Retinal pigment epithelial cell (primary cell): ENCODE measurements at regions not wholly inside any gene's neighbourhood (a gene's known extent, or its start where the extent isn't known, plus 50 kb on each side); places are given as distances from the start of the nearest gene placed in this dataset.

Source experiments
- DNase-seq: peaks from one replicate; pipeline ENCODE4 v3.0.0-alpha.2; 2010; ENCODE audit warnings: low read depth
- H3K4me3 ChIP-seq: 2 replicates; pipeline ENCODE4 v1.5.1; 2011; ENCODE audit warnings: mild to moderate bottlenecking, low read length, control low read depth, moderate library complexity
- TF ChIP-seq, protein P1 (sequence below): conservative IDR thresholded peaks from 2 replicates; pipeline ENCODE4 v1.5.1; 2011; ENCODE audit warnings: low read depth, low read length, control low read depth, inconsistent platforms

DNA sequence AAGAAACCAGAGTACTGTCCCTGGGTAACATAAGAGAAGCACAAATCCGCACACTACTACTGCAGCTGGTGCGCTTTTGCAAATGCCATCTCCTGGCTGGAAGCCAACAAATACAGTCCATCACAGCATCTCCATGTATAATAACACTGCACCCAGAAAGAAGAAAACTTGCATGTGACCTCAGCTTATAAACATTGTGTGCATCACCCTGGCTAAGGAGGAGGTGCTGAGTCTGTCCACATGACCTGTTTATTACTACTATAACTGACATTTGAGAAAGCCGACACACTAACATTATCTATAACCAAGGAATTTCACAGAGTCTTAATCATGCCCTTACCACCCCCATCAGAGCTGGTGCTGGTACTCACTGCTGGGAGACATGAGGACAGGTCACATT, 516.8 kb downstream of the CFAP47 start:
- TF ChIP-seq, protein P1, sequence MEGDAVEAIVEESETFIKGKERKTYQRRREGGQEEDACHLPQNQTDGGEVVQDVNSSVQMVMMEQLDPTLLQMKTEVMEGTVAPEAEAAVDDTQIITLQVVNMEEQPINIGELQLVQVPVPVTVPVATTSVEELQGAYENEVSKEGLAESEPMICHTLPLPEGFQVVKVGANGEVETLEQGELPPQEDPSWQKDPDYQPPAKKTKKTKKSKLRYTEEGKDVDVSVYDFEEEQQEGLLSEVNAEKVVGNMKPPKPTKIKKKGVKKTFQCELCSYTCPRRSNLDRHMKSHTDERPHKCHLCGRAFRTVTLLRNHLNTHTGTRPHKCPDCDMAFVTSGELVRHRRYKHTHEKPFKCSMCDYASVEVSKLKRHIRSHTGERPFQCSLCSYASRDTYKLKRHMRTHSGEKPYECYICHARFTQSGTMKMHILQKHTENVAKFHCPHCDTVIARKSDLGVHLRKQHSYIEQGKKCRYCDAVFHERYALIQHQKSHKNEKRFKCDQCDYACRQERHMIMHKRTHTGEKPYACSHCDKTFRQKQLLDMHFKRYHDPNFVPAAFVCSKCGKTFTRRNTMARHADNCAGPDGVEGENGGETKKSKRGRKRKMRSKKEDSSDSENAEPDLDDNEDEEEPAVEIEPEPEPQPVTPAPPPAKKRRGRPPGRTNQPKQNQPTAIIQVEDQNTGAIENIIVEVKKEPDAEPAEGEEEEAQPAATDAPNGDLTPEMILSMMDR, result no peak
- no peak for DNase-seq
- H3K4me3 ChIP-seq, result no peak overlapping the region

DNA sequence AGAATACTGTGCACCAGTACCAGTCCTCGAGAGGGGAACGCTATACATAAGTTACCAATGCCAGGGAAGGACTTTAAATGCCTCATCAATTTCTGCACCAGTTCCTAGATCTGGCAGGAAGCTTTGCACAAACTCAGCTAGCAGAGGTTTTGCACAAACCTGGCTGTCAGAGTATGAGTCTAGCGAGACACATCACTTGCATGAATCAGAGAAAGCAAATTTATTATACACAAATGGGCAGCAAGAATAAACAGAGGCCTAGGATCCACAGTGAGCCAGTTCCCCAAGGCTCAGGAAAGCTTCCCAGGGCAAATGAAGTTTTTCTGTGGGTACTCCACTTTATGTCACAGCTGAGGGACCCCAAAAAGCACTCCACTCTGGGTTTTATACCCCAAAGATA, 523.5 kb downstream of the CFAP47 start:
- DNase-seq, result no peak
- TF ChIP-seq, protein P1, result no peak

DNA sequence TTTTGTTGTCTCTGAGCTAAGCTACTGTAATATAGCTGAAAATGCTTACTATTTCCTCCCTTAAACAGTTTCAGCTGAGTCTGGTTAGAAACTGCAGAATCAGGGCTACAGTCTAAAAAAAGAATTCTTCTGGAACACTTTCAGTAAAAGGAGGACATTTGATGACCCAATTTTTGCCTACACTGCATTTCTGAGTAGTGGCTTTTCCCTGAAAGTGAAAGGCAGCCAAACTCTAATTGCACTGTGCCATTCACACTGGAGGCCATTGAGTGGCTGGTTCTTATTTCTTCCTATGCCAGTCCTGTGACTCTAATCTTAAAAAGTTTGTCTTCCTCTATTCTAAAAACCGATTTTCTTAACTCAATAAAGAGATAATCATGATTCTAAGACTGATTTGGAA, 526.0 kb downstream of the CFAP47 start:
- no peak overlapping the region for H3K4me3 ChIP-seq
- TF ChIP-seq, protein P1, result no peak
- DNase-seq, result no peak

More for the DNA sequence above, 523.5 kb downstream of the CFAP47 start:
- H3K4me3 ChIP-seq, result no peak overlapping the region

DNA sequence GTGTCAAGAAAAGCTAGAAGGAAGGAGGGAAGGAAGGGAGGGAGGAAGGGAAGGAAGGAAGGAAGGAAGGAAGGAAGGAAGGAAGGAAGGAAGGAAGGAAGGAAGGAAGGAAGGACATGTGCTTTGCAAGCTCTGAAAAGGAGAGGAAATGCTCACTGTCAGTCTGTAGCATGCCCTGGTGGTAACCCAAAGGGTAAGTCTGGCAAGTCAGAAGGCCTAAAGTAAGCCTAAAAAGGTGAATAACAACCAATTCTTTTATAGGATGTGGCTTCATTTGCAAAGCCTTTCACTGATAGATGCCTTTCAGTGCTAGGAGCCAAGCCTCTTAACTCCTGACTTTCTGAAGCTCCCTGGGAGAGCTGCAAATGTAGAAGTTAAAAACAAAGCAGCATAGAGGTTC, 542.6 kb downstream of the CFAP47 start:
- TF ChIP-seq, protein P1, result no peak
- no peak overlapping the region for H3K4me3 ChIP-seq
- DNase-seq, result no peak

DNA sequence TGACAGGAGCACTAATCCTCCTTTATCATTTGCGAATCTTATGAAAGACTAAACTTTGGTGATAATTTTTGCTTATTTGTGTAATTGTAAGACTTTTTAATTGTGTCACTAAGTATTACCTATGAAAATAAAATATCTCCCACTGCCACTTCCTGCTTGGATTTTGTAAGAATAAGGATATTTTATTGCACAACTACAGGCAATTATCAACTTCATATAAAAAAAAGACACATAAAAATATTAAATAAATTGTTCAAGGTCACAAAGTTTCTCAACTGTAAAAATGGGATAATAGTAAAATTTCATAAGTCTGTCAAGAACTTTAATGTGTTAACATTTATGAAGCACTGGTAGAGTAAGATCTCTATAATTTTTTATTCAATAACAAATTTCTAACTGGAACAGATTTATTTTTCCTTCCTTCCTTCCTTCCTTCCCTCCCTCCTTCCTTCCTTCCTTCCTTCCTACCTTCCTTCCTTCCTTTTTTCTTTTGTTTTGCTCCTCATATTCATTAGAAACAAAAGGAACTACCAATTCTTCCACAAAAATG, 527.6 kb upstream of the FAM47C start:
- no peak for DNase-seq
- TF ChIP-seq, protein P1, result no peak
- no peak overlapping the region for H3K4me3 ChIP-seq

DNA sequence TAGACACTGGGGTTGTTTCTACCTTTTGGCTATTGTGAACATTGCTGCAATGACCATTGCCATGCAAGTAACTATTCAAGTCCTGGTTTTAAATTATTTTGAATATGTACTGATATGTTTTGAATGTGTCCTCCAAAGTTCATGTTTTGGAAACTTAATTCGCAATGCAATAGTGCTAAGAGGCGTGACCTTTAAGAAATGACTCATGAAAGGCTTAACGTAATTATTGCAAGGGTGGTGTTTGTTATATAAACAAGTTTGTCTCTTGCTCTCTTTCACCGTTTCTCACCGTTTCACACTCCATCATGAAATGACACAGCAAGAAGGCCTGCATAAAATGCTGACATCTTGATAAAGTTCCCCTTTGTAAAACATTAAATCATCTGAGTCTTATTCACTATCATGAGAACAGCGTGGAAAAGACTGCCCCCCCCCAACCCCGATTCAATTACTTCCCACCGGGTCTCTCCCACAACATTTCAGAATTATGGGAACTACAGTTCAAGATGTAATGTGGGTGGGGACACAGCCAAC, 506.9 kb upstream of the FAM47C start:
- no peak for DNase-seq
- H3K4me3 ChIP-seq, result no peak overlapping the region
- TF ChIP-seq, protein P1, result no peak

DNA sequence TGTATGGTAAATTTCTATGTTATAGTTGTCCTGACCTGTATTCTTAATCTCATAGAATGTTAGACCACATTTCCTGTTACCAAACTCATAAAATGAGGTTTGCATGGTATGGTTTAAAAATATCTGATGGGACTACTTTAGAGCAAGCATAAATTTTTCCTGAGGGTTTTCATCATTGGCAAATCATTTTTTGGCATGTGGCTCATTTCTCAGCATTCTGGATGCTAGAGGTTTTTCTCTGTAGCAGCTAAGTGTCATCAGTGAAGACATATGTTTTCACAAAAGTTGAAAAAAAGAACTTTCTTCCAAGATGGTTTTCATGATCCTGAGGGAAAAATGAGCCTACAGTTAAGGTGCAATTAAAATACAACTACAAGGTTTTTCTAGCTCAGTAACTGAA, 503.5 kb upstream of the FAM47C start:
- DNase-seq, result no peak
- no peak overlapping the region for H3K4me3 ChIP-seq
- TF ChIP-seq, protein P1, result no peak
